Glutamatergic neuron (in vitro differentiated cells): ENCODE measurements at regions not wholly inside any gene's neighbourhood (a gene's known extent, or its start where the extent isn't known, plus 50 kb on each side); places are given as distances from the start of the nearest gene placed in this dataset.

Experiments used
- DNase-seq: peaks from one replicate; pipeline ENCODE4 v3.0.0; 2022
- H3K27ac Mint-ChIP-seq: one replicate; pipeline ENCODE4 v1.8.0; 2020; ENCODE audit warnings: mild to moderate bottlenecking, mixed read lengths, inconsistent platforms; ENCODE audit not compliant: unreplicated experiment
- H3K27me3 Mint-ChIP-seq: one replicate; pipeline ENCODE4 v1.8.0; 2020; ENCODE audit warnings: mild to moderate bottlenecking, moderate library complexity, mixed read lengths, inconsistent platforms; ENCODE audit not compliant: unreplicated experiment
- H3K36me3 Mint-ChIP-seq: one replicate; pipeline ENCODE4 v1.8.0; 2020; ENCODE audit warnings: mild to moderate bottlenecking, mixed read lengths, inconsistent platforms; ENCODE audit not compliant: unreplicated experiment
- H3K4me1 Mint-ChIP-seq: one replicate; pipeline ENCODE4 v1.8.0; 2020; ENCODE audit warnings: mild to moderate bottlenecking, low read depth, mixed read lengths, inconsistent platforms; ENCODE audit not compliant: unreplicated experiment
- H3K4me3 Mint-ChIP-seq: one replicate; pipeline ENCODE4 v1.8.0; 2020; ENCODE audit warnings: mild to moderate bottlenecking, mixed read lengths, inconsistent platforms; ENCODE audit not compliant: unreplicated experiment
- H3K9me3 Mint-ChIP-seq: one replicate; pipeline ENCODE4 v1.8.0; 2020; ENCODE audit warnings: mild to moderate bottlenecking, moderate library complexity, mixed read lengths, inconsistent platforms; ENCODE audit not compliant: unreplicated experiment
- TF ChIP-seq, protein P1 (sequence below): fragments of 200-600 bp; sonication (generic); IDR thresholded peaks from one replicate; pipeline ENCODE4 v1.5.0; 2021; ENCODE audit not compliant: partially characterized antibody, unreplicated experiment

DNA sequence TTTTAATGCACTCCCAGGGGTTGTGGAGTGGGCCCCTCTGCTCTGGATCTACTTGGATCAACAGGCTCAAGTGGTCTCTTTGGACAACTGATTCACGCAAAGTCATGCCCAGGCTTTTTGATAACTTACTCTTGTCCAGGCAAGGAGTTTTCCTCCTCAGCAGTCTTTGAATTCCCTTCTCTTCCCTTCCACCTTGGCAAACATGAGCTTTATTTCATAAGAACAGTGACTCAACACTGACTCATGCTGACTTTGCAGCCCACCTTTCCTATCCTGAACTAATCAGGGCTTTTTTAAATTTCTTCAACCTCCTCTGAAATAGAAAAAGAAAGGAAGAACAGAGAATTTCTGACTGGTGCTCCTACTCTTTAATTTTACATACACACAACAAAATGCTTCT is 132.1 kb upstream of the LDB2 start:
- TF ChIP-seq, protein P1, sequence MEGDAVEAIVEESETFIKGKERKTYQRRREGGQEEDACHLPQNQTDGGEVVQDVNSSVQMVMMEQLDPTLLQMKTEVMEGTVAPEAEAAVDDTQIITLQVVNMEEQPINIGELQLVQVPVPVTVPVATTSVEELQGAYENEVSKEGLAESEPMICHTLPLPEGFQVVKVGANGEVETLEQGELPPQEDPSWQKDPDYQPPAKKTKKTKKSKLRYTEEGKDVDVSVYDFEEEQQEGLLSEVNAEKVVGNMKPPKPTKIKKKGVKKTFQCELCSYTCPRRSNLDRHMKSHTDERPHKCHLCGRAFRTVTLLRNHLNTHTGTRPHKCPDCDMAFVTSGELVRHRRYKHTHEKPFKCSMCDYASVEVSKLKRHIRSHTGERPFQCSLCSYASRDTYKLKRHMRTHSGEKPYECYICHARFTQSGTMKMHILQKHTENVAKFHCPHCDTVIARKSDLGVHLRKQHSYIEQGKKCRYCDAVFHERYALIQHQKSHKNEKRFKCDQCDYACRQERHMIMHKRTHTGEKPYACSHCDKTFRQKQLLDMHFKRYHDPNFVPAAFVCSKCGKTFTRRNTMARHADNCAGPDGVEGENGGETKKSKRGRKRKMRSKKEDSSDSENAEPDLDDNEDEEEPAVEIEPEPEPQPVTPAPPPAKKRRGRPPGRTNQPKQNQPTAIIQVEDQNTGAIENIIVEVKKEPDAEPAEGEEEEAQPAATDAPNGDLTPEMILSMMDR: no peak

DNA sequence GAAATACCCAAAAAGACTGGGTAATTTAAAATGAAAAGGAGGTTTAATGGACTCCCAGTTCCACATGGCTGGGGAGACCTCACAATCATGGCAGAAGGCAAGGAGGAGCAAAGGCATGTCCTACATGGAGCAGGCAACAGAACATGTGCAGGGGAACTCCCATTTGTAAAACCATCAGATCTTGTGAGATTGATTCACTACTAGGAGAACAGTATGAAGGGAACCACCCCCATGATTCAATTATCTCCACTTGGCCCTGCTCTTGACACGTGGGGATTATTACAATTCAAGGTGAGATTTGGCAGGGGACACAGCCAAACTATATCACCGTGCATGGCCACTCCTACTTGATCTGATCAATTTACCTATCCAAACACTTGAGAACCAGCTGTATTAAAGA is 131.5 kb upstream of the LDB2 start:
- TF ChIP-seq, protein P1: no peak
- H3K4me1 Mint-ChIP-seq: no peaks in the 10 kb centered on the region
- H3K27ac Mint-ChIP-seq: no peak overlapping the region
- peaks cover 2% of the 10 kb centered on the region for H3K27me3 Mint-ChIP-seq
- peaks cover 5% of the 10 kb centered on the region for H3K36me3 Mint-ChIP-seq
- no peak for DNase-seq
- no peak overlapping the region for H3K4me3 Mint-ChIP-seq
- H3K9me3 Mint-ChIP-seq: peaks cover 6% of the 10 kb centered on the region

More for the DNA sequence above, 132.1 kb upstream of the LDB2 start:
- H3K36me3 Mint-ChIP-seq: peaks cover 5% of the 10 kb centered on the region
- H3K27me3 Mint-ChIP-seq: peaks cover 2% of the 10 kb centered on the region
- H3K27ac Mint-ChIP-seq: no peak overlapping the region
- H3K9me3 Mint-ChIP-seq: peaks cover 9% of the 10 kb centered on the region
- H3K4me3 Mint-ChIP-seq: no peak overlapping the region
- no peak for DNase-seq
- H3K4me1 Mint-ChIP-seq: no peaks in the 10 kb centered on the region

DNA sequence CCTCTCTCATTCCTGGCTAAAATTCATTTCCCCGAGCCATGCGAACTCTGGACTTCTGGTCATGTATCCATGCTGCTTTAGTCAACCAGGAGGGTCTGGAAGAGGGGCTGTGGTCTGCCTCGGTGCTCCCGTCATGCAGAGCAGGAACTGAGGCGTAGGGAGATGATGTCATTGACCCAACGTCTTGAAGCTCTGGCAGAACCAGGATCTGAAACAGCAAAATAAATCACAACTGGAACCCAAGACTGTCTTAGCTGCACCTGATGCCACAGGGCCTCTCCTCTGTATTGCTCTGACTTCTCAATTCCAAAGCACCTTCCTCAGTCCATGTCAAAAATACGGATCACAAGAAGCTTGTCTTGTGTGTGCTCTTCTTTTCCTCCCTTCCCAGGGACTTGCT is 131.0 kb upstream of the LDB2 start:
- Mint-ChIP-seq H3K27ac (no peak overlapping the region), H3K27me3 (peaks cover 2% of the 10 kb centered on the region), H3K9me3 (peaks cover 6% of the 10 kb centered on the region), H3K36me3 (peaks cover 5% of the 10 kb centered on the region), H3K4me1 (no peaks in the 10 kb centered on the region), H3K4me3 (no peak overlapping the region)
- no peak for DNase-seq
- TF ChIP-seq, protein P1: no peak

DNA sequence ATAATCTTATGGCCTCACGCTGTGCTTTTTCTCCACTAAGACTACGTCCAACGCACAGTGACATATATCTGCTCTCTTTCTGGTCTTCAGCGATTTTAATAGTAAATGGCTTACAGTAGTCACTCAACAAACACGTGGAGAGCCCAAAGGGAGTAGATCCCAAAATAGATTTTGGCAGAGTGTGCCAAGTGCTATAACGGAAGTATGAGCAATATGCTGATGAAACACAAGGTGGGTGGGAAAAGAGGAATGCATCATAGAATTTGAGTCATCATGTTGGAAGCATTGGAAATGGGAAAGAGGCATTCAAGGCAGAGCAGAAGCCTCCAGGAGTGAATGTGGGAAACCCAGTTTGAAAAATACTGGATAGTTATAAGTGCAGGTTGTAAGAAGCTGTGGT is 129.1 kb upstream of the LDB2 start:
- no peaks in the 10 kb centered on the region for H3K4me1 Mint-ChIP-seq

DNA sequence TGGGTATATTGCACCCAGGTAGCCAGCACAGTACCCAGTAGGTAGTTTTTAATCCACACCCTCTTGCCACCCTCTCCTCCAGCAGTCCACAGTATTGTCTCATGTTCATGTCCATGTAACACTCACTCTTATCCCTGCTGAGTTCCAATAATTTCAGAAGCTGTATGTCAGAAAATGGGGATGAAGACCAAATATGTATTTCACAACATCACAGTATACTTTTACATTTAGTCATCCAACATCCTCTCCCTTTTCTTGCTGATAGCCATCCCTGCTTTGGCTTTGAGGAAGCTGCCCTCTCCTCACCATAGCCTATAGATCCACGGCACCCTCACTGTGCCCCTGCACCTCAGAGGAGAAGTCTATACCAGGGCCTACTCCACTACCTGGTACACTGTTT is 126.0 kb upstream of the LDB2 start:
- TF ChIP-seq, protein P1: no peak
- Mint-ChIP-seq H3K4me3 (no peak overlapping the region), H3K9me3 (peaks cover 6% of the 10 kb centered on the region), H3K4me1 (no peaks in the 10 kb centered on the region), H3K36me3 (peaks cover 5% of the 10 kb centered on the region), H3K27me3 (peaks cover 2% of the 10 kb centered on the region), H3K27ac (no peak overlapping the region)
- DNase-seq: no peak

More for the DNA sequence above, 129.1 kb upstream of the LDB2 start:
- H3K9me3 Mint-ChIP-seq: peaks cover 6% of the 10 kb centered on the region
- H3K36me3 Mint-ChIP-seq: peaks cover 5% of the 10 kb centered on the region
- no peak for DNase-seq
- no peak overlapping the region for H3K27ac Mint-ChIP-seq
- H3K27me3 Mint-ChIP-seq: peaks cover 2% of the 10 kb centered on the region
- H3K4me3 Mint-ChIP-seq: no peak overlapping the region
- TF ChIP-seq, protein P1: no peak
